K562 (cell line): ENCODE measurements at regions not wholly inside any gene's neighbourhood (a gene's known extent, or its start where the extent isn't known, plus 50 kb on each side); places are given as distances from the start of the nearest gene placed in this dataset.

Experiments
- CHD7 ChIP-seq: fragments of 200-600 bp; sonication (generic); IDR thresholded peaks from one replicate; pipeline ENCODE4 v1.6.1; 2012; ENCODE audit warnings: mild to moderate bottlenecking, low read depth, low read length, inconsistent platforms
- FOXA1 ChIP-seq: fragments of 450-650 bp; IDR thresholded peaks from 2 replicates; pipeline ENCODE4 v1.6.1; 2016; ENCODE audit warnings: mild to moderate bottlenecking, borderline replicate concordance
- SMARCB1 ChIP-seq: IDR thresholded peaks from 2 replicates; pipeline ENCODE4 v1.6.1; 2011; ENCODE audit warnings: improper control_type of control experiment, low read depth; ENCODE audit not compliant: insufficient read length
- TCF3 ChIP-seq: sonication (generic); formaldehyde crosslinking; IDR thresholded peaks from 2 replicates; pipeline ENCODE4 v1.4.0; 2020; ENCODE audit warnings: mild to moderate bottlenecking, missing genetic modification reagents
- ZNF184 ChIP-seq: sonication (generic); formaldehyde crosslinking; IDR thresholded peaks from 2 replicates; pipeline ENCODE4 v1.5.0; 2020; ENCODE audit warnings: missing genetic modification reagents
- ZNF695 ChIP-seq: fragments of 450-650 bp; formaldehyde crosslinking; IDR thresholded peaks from 2 replicates; pipeline ENCODE4 v1.4.0; 2020; ENCODE audit warnings: mild to moderate bottlenecking, moderate library complexity
- TF ChIP-seq, protein P1 (sequence below): fragments of 250-450 bp; sonication (Bioruptor Pico); IDR thresholded peaks from 2 replicates; pipeline ENCODE4 v1.4.0; 2020; ENCODE audit warnings: mild to moderate bottlenecking, moderate library complexity, borderline replicate concordance

GRCh38 chr2:193276069-193276468 lies 1081.3 kb upstream of the TMEFF2 start (continued):
- TF ChIP-seq, protein P1, sequence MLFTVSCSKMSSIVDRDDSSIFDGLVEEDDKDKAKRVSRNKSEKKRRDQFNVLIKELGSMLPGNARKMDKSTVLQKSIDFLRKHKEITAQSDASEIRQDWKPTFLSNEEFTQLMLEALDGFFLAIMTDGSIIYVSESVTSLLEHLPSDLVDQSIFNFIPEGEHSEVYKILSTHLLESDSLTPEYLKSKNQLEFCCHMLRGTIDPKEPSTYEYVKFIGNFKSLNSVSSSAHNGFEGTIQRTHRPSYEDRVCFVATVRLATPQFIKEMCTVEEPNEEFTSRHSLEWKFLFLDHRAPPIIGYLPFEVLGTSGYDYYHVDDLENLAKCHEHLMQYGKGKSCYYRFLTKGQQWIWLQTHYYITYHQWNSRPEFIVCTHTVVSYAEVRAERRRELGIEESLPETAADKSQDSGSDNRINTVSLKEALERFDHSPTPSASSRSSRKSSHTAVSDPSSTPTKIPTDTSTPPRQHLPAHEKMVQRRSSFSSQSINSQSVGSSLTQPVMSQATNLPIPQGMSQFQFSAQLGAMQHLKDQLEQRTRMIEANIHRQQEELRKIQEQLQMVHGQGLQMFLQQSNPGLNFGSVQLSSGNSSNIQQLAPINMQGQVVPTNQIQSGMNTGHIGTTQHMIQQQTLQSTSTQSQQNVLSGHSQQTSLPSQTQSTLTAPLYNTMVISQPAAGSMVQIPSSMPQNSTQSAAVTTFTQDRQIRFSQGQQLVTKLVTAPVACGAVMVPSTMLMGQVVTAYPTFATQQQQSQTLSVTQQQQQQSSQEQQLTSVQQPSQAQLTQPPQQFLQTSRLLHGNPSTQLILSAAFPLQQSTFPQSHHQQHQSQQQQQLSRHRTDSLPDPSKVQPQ: no peak
- TF ChIP-seq SMARCB1: no peak
- TF ChIP-seq FOXA1: no peak
- no peak for TF ChIP-seq ZNF184 (CRISPR knock-in tag)
- TF ChIP-seq CHD7: no peak
- TF ChIP-seq TCF3 (CRISPR knock-in tag): 0 out of 2 replicates have a peak, but pooled peaks have one; percentile 14
- no peak for TF ChIP-seq ZNF695 (CRISPR knock-in tag)
